Ovary (tissue), 7 donors: ENCODE measurements at regions not wholly inside any gene's neighbourhood (a gene's known extent, or its start where the extent isn't known, plus 50 kb on each side); places are given as distances from the start of the nearest gene placed in this dataset.
A peak's percentile ranks its signal among the peaks of the same experiment; 100 is the strongest.

ENCODE experiments used
- DNase-seq, 5 donors: peaks; one replicate each; pipeline ENCODE4 v3.0.0-alpha.2; 2019 to 2020
- H3K27ac ChIP-seq, 2 donors: fragments of 200-600 bp; one replicate each; pipeline versions ENCODE4 v1.5.1 to v1.8.0; 2019 to 2022
- H3K27me3 ChIP-seq: fragments of 200-600 bp; one replicate; pipeline ENCODE4 v1.8.0; 2022
- H3K36me3 ChIP-seq: fragments of 200-600 bp; sonication (generic); one replicate; pipeline ENCODE4 v1.5.1; 2019
- H3K4me1 ChIP-seq: one replicate; pipeline ENCODE4 v1.8.1; 2013; ENCODE audit warnings: mild to moderate bottlenecking, moderate library complexity; ENCODE audit not compliant: insufficient read depth
- H3K4me3 ChIP-seq: fragments of 200-600 bp; sonication (generic); one replicate; pipeline ENCODE4 v1.5.1; 2017
- H3K9me3 ChIP-seq, 2 donors: fragments of 200-600 bp in 1 of 2; sonication (generic) in 1 of 2; one replicate each; pipeline versions ENCODE4 v1.5.1 to v1.8.1; 2013 to 2019; ENCODE audit warnings: mild to moderate bottlenecking in 1 of 2, moderate library complexity in 1 of 2
- CTCF ChIP-seq, 3 donors: fragments of 450-650 bp in 2 of 3; fragments of 200-600 bp in 1 of 3; IDR thresholded peaks; one replicate each; pipeline versions ENCODE4 v1.5.1 to v1.8.0; 2016 to 2022; ENCODE audit warnings: antibody characterized with exemption in 3 of 3, mild to moderate bottlenecking in 1 of 3
- EP300 ChIP-seq: sonication (generic); formaldehyde crosslinking; IDR thresholded peaks from one replicate; pipeline ENCODE4 v1.6.1; 2017; ENCODE audit warnings: antibody characterized with exemption
- POLR2A ChIP-seq: fragments of 450-650 bp; IDR thresholded peaks from one replicate; pipeline ENCODE4 v1.6.1; 2017; ENCODE audit warnings: antibody characterized with exemption, mild to moderate bottlenecking, moderate library complexity
- WGBS, 3 donors: extraction: QIAGEN DNeasy Blood & Tissue Kit in 1 of 3; methylation state at CpG; one replicate each; pipeline versions ENCODE4 v1.1.5 to v1.1.7; 2013 to 2017; 5-methylcytosine and 5-hydroxymethylcytosine counted together
- intact Hi-C, 4 donors: fragments of 100-400 bp; cut with DNase I; formaldehyde crosslinking; loops; one replicate each; pipeline versions ENCODE4 v1.11.0 to v1.15.1; 2022 to 2023
- donor health status: DM: no; HTN: no; CAD: no; lungs with moderate emphysema.
- donor health status: DM: no; HTN: no; CAD: no.
- donor health status: Bipolar disorder and iron deficiency.
- donor health status: DM: no; HTN: no; CAD: no.
- donor health status: DM: yes; HTN: yes; CAD: no.

GRCh38 chr5:122639033-122639432, 135.8 kb upstream of the SNX2 start:
- intact Hi-C loops: no loop called here
- no peak for DNase-seq
- WGBS, 3 donors: 62 to 67% (median 66%) methylated on average over 6 of the region's 6 CpGs
- Histone ChIP-seq H3K4me1 (no peaks in the 10 kb centered on the region), H3K9me3 (no peaks in the 10 kb centered on the region), H3K4me3 (no peak overlapping the region), H3K27me3 (no peaks in the 10 kb centered on the region), H3K36me3 (no peaks in the 10 kb centered on the region), H3K27ac (no peak overlapping the region)
- TF ChIP-seq POLR2A (no peak), EP300 (no peak), CTCF (IDR thresholded peaks at IDR 0.05) (no peak)

GRCh38 chr5:122639864-122640263, 135.0 kb upstream of the SNX2 start:
- Histone ChIP-seq H3K36me3 (no peaks in the 10 kb centered on the region), H3K4me1 (no peaks in the 10 kb centered on the region), H3K4me3 (no peak overlapping the region), H3K9me3 (no peaks in the 10 kb centered on the region), H3K27me3 (no peaks in the 10 kb centered on the region), H3K27ac (no peak overlapping the region)
- DNase-seq: no peak
- WGBS, 3 donors: 79 to 91% (median 86%) methylated on average over 2 of the region's 2 CpGs
- TF ChIP-seq POLR2A: no peak
- TF ChIP-seq EP300: no peak
- intact Hi-C loops: no loop called here

GRCh38 chr5:122649080-122649479, 125.8 kb upstream of the SNX2 start:
- no peak overlapping the region for H3K27ac ChIP-seq
- H3K27me3 ChIP-seq: no peaks in the 10 kb centered on the region
- 41 to 54% (median 48%) methylated on average over 3 of the region's 3 CpGs for WGBS, 3 donors
- H3K4me1 ChIP-seq: no peaks in the 10 kb centered on the region
- no peak for DNase-seq
- TF ChIP-seq EP300 (no peak), CTCF (IDR thresholded peaks at IDR 0.05) (no peak), POLR2A (no peak)
- no peaks in the 10 kb centered on the region for H3K36me3 ChIP-seq
- no peaks in the 10 kb centered on the region for H3K9me3 ChIP-seq
- intact Hi-C loops: no loop called here
- no peak overlapping the region for H3K4me3 ChIP-seq

GRCh38 chr5:122653087-122654017, 121.5 kb upstream of the SNX2 start:
- Histone ChIP-seq H3K27ac (no peak overlapping the region), H3K36me3 (no peaks in the 10 kb centered on the region), H3K4me3 (no peak overlapping the region), H3K4me1 (peaks cover 1% of the 10 kb centered on the region), H3K9me3 (no peaks in the 10 kb centered on the region), H3K27me3 (no peaks in the 10 kb centered on the region)
- intact Hi-C loops: no loop called here
- WGBS, 3 donors: 35 to 39% (median 37%) methylated on average over 3 of the region's 3 CpGs
- no peak for DNase-seq
- TF ChIP-seq POLR2A (no peak), CTCF (IDR thresholded peaks at IDR 0.05) (no peak), EP300 (no peak)

GRCh38 chr5:122656160-122656559, 118.7 kb upstream of the SNX2 start:
- intact Hi-C loops: no loop called here
- no peak overlapping the region for H3K4me3 ChIP-seq
- peak overlapping the region in 1 of 2 donors; percentile 53 for H3K27ac ChIP-seq
- DNase-seq: no peak
- H3K27me3 ChIP-seq: no peaks in the 10 kb centered on the region
- TF ChIP-seq CTCF (IDR thresholded peaks at IDR 0.05): no peak
- TF ChIP-seq POLR2A: no peak
- TF ChIP-seq EP300: no peak
- H3K9me3 ChIP-seq: no peaks in the 10 kb centered on the region
- WGBS, 3 donors: 10 to 14% (median 13%) methylated on average over 4 of the region's 4 CpGs
- H3K4me1 ChIP-seq: peaks cover 1% of the 10 kb centered on the region
- no peaks in the 10 kb centered on the region for H3K36me3 ChIP-seq
